ENCODE measurements at regions not wholly inside any gene's neighbourhood (a gene's known extent, or its start where the extent isn't known, plus 50 kb on each side); places are given as distances from the start of the nearest gene placed in this dataset.

DNA sequence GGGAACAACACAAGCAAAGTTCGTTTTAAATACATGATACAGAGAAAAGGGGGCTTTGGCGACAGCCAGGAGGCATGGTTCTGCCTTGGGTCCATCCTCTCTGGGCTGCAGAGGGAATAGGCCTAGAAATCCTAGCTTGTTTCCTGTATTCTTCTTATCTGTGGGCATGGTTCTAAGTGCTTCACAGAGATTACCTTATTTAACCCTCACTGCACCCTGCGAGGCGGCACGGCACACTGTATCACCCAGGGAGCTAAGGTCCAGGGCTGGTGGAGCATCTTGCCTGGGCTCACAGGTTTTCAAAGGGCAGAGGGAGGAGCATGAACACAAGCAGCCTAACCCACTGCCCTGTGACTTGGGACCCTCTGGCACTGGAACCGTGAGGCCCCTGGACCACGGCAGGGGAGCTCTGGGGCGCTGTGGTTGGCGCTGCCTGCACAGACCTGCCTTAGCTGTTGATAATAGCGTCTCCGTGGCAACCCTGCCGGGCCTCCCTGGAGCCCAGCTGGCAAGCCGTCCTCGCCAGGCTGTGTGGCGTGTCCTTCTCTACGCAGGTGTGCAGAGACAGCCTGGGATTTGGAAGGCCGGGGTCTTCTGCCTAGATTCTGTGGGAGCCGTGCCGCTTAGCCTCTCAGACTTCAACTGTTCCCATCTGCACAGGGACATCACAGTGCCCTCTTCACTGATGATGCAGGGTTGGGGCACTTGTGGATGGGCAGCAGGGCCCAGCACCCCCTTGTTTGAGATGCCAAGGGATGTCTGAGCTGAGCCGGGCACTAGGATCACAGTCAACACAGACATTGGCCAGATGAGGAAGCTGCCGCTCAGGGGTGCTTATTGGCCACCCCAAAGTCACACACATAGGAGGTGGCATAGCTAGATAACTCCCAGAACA lies 154.6 kb upstream of the TLE3 start:
- no peaks in the 10 kb centered on the region for H4K20me1 ChIP-seq (ENCODE audit: insufficient read depth, poor library complexity, severe bottlenecking)
- H2AFZ ChIP-seq: no peak overlapping the region
- no peaks in the 10 kb centered on the region for H3K27me3 ChIP-seq
- peaks cover 7% of the 10 kb centered on the region for H3K4me1 ChIP-seq (ENCODE audit: insufficient read depth)
- TF ChIP-seq EZH2 (IDR thresholded peaks at IDR 0.05; ENCODE audit: borderline replicate concordance) (no peak), EZH2phosphoT487 (IDR thresholded peaks at IDR 0.05; ENCODE audit: low read depth, severe bottlenecking, unreplicated experiment) (no peak)
- TF ChIP-seq, protein P1, sequence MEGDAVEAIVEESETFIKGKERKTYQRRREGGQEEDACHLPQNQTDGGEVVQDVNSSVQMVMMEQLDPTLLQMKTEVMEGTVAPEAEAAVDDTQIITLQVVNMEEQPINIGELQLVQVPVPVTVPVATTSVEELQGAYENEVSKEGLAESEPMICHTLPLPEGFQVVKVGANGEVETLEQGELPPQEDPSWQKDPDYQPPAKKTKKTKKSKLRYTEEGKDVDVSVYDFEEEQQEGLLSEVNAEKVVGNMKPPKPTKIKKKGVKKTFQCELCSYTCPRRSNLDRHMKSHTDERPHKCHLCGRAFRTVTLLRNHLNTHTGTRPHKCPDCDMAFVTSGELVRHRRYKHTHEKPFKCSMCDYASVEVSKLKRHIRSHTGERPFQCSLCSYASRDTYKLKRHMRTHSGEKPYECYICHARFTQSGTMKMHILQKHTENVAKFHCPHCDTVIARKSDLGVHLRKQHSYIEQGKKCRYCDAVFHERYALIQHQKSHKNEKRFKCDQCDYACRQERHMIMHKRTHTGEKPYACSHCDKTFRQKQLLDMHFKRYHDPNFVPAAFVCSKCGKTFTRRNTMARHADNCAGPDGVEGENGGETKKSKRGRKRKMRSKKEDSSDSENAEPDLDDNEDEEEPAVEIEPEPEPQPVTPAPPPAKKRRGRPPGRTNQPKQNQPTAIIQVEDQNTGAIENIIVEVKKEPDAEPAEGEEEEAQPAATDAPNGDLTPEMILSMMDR (IDR thresholded peaks at IDR 0.05; ENCODE audit: poor library complexity): no peak
- DNase-seq (ENCODE audit: low spot score): no peak
- H3K4me2 ChIP-seq: no peak overlapping the region
- H3K9me3 ChIP-seq (ENCODE audit: low read depth): no peaks in the 10 kb centered on the region
- no peaks in the 10 kb centered on the region for H3K36me3 ChIP-seq (replicated peaks; ENCODE audit: insufficient read depth, low read depth)
- no peak overlapping the region for H3K27ac ChIP-seq
- 93% methylated on average over 21 of the region's 21 CpGs for WGBS (ENCODE audit: low lambda C conversion rate, missing lambda C conversion rate)
- H3K4me3 ChIP-seq: no peak overlapping the region
- H3K79me2 ChIP-seq: no peaks in the 10 kb centered on the region
- H3K9me2 ChIP-seq (replicated peaks; ENCODE audit: insufficient read depth): no peaks in the 10 kb centered on the region

DNA sequence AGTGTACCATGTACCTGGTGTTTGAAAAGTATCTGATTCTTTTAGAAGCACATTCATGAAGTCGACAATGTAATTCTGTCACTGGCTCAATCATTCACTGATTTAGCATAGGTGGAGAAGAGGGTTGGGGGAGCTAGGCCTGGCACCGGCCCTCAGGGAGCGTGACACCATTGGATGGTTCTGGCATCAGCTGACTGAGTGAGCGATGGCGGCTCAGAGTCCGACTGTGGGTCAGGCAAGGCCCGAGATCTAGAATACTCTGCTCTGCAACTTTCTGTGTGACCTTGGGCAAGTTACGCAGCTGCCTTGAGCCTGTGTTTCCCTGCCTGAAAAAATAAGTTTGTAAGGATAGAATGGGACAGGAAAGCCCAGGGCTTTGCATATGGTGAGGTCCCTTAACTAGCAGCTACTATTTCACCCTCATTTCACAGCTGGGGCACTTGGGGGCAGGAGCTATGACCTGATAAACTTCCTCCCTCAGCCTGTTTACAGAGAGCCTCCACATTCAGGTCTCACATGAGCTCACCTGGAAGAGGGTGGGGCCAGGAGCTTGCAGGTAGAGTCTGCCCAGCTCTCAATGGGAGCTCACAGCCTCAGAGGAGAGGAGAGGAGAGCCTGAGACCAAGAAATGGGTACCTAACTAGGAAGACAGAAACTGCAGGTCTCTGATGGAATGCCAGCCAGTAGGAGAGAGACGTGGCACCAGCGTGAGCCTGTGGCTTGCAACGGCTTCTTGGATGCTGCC lies 153.7 kb upstream of the TLE3 start:
- Histone ChIP-seq H3K9me2 (replicated peaks; ENCODE audit: insufficient read depth) (no peaks in the 10 kb centered on the region), H3K9me3 (ENCODE audit: low read depth) (no peaks in the 10 kb centered on the region), H3K79me2 (no peaks in the 10 kb centered on the region), H4K20me1 (ENCODE audit: insufficient read depth, poor library complexity, severe bottlenecking) (no peaks in the 10 kb centered on the region), H3K4me2 (no peak overlapping the region), H3K4me1 (ENCODE audit: insufficient read depth) (peaks cover 7% of the 10 kb centered on the region), H3K36me3 (replicated peaks; ENCODE audit: insufficient read depth, low read depth) (no peaks in the 10 kb centered on the region), H3K4me3 (no peak overlapping the region), H3K27me3 (no peaks in the 10 kb centered on the region), H2AFZ (no peak overlapping the region), H3K27ac (no peak overlapping the region)
- WGBS (ENCODE audit: low lambda C conversion rate, missing lambda C conversion rate): 91% methylated on average over 11 of the region's 11 CpGs
- DNase-seq (ENCODE audit: low spot score): peak; percentile 58
- TF ChIP-seq EZH2 (IDR thresholded peaks at IDR 0.05; ENCODE audit: borderline replicate concordance): no peak
- TF ChIP-seq, protein P1 (IDR thresholded peaks at IDR 0.05; ENCODE audit: poor library complexity): no peak
- TF ChIP-seq EZH2phosphoT487 (IDR thresholded peaks at IDR 0.05; ENCODE audit: low read depth, severe bottlenecking, unreplicated experiment): no peak

DNA sequence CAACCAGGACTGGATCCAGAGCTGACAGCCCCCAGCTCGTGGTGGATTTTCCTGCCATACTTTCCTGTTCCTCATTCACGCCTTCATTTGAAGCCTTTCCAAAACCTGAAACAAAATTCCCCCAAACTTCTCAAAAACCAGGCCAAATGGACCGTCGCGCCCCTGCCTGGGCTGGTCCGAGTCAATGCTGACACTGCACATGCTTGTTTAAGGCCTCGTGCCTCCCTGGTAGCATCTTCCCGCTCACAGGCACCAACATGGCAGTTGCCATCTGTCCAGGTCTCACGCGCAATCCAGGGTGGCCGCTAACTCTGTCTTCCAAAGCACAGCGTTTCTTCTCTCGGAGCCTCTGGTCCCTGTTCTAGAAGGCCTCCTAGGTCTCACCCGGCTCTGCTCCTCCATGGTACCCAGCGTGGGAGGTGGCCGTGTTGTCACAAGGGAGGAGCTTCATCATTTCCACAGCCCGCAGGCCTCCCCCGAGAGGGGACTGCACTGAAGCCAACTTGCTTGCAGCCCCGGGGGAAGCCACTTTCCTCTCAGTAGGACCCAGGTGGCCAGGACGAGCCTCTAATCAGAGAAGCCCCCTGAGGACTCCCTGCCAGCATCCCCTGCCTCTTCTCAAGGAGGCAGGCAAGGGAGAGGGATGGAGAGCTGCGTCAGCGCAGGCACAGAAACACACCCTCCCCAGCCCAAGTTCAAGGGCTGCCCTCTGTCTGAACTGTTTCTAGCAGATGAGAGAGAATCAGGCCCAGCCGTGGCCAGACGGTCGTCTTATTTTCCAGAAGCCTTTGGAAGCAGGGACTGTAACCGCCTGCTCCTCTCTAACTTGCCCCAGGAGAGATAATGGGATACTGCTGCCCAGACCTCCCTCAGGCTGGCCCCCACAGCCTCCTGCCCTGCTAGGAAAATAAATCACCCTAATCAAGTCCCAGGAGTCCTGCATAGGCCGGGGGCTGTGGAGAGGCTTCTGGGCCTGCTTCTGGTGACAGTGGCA lies 152.8 kb upstream of the TLE3 start:
- no peak overlapping the region for H3K27ac ChIP-seq
- H3K36me3 ChIP-seq (replicated peaks; ENCODE audit: insufficient read depth, low read depth): no peaks in the 10 kb centered on the region
- no peak overlapping the region for H3K4me2 ChIP-seq
- H3K9me3 ChIP-seq (ENCODE audit: low read depth): no peaks in the 10 kb centered on the region
- H2AFZ ChIP-seq: no peak overlapping the region
- H3K79me2 ChIP-seq: no peaks in the 10 kb centered on the region
- H3K9me2 ChIP-seq (replicated peaks; ENCODE audit: insufficient read depth): no peaks in the 10 kb centered on the region
- H3K27me3 ChIP-seq: no peaks in the 10 kb centered on the region
- no peak overlapping the region for H3K4me3 ChIP-seq
- 78% methylated on average over 27 of the region's 27 CpGs for WGBS (ENCODE audit: low lambda C conversion rate, missing lambda C conversion rate)
- TF ChIP-seq, protein P1 (IDR thresholded peaks at IDR 0.05; ENCODE audit: poor library complexity): no peak
- TF ChIP-seq EZH2phosphoT487 (IDR thresholded peaks at IDR 0.05; ENCODE audit: low read depth, severe bottlenecking, unreplicated experiment) (no peak), EZH2 (IDR thresholded peaks at IDR 0.05; ENCODE audit: borderline replicate concordance) (no peak)
- DNase-seq (ENCODE audit: low spot score): no peak
- H3K4me1 ChIP-seq (ENCODE audit: insufficient read depth): peaks cover 7% of the 10 kb centered on the region
- no peaks in the 10 kb centered on the region for H4K20me1 ChIP-seq (ENCODE audit: insufficient read depth, poor library complexity, severe bottlenecking)

Data from hepatocyte (in vitro differentiated cells).